ENCODE measurements at regions not wholly inside any gene's neighbourhood (a gene's known extent, or its start where the extent isn't known, plus 50 kb on each side); places are given as distances from the start of the nearest gene placed in this dataset.

GRCh38 chr14:54127526-54127925 lies 170.9 kb upstream of the BMP4 start:
- DNase-seq (ENCODE audit: low read depth in 2 of 2) = no peak

GRCh38 chr14:54129850-54130640 lies 173.4 kb upstream of the BMP4 start:
- DNase-seq (ENCODE audit: low read depth in 2 of 2) = no peak

GRCh38 chr14:54132496-54132895 lies 175.9 kb upstream of the BMP4 start:
- no peak for DNase-seq (ENCODE audit: low read depth in 2 of 2)

GRCh38 chr14:54133896-54134295 lies 177.3 kb upstream of the BMP4 start:
- DNase-seq (ENCODE audit: low read depth in 2 of 2) = no peak

- DNase-seq (ENCODE audit: low read depth in 2 of 2) = no peak
Observed at GRCh38 chr14:54135804-54136280, 179.2 kb upstream of the BMP4 start.

- DNase-seq (ENCODE audit: low read depth in 2 of 2) = no peak
Observed at GRCh38 chr14:54136894-54137613, 180.4 kb upstream of the BMP4 start.

- no peak for DNase-seq (ENCODE audit: low read depth in 2 of 2)
Observed at GRCh38 chr14:54137614-54137961, 181.0 kb upstream of the BMP4 start.

GRCh38 chr14:54138024-54138353 lies 181.4 kb upstream of the BMP4 start:
- no peak for DNase-seq (ENCODE audit: low read depth in 2 of 2)

GRCh38 chr14:54138354-54139038 lies 181.9 kb upstream of the BMP4 start:
- no peak for DNase-seq (ENCODE audit: low read depth in 2 of 2)

- no peak for DNase-seq (ENCODE audit: low read depth in 2 of 2)
Observed at GRCh38 chr14:54140551-54140950, 183.9 kb upstream of the BMP4 start.

- no peak for DNase-seq (ENCODE audit: low read depth in 2 of 2)
Observed at GRCh38 chr14:54146601-54147000, 190.0 kb upstream of the BMP4 start.

- DNase-seq (ENCODE audit: low read depth in 2 of 2) = no peak
Observed at GRCh38 chr14:54147282-54147681, 190.7 kb upstream of the BMP4 start.

- DNase-seq (ENCODE audit: low read depth in 2 of 2) = no peak
Observed at GRCh38 chr14:54147758-54148157, 191.1 kb upstream of the BMP4 start.

GRCh38 chr14:54148251-54148650 lies 191.6 kb upstream of the BMP4 start:
- DNase-seq (ENCODE audit: low read depth in 2 of 2) = no peak

- DNase-seq (ENCODE audit: low read depth in 2 of 2) = no peak
Observed at GRCh38 chr14:54152351-54152750, 195.7 kb upstream of the BMP4 start.

GRCh38 chr14:54166049-54166950 lies 209.7 kb upstream of the BMP4 start:
- no peak for DNase-seq (ENCODE audit: low read depth in 2 of 2)

- DNase-seq (ENCODE audit: low read depth in 2 of 2) = no peak
Observed at GRCh38 chr14:54168489-54168888, 211.9 kb upstream of the BMP4 start.

GRCh38 chr14:54169254-54169924 lies 212.8 kb upstream of the BMP4 start:
- no peak for DNase-seq (ENCODE audit: low read depth in 2 of 2)

- no peak for DNase-seq (ENCODE audit: low read depth in 2 of 2)
Observed at GRCh38 chr14:54170301-54170700, 213.7 kb upstream of the BMP4 start.

GRCh38 chr14:54172114-54172513 lies 215.5 kb upstream of the BMP4 start:
- DNase-seq (ENCODE audit: low read depth in 2 of 2) = no peak

GRCh38 chr14:54172562-54172961 lies 215.9 kb upstream of the BMP4 start:
- no peak for DNase-seq (ENCODE audit: low read depth in 2 of 2)

Measured in stimulated activated CD8-positive, alpha-beta memory T cell treated with anti-CD3 and anti-CD28 coated beads, Interleukin-15, amount 100 ng/mL, for 48 hours (primary cell).